Endothelial cell of umbilical vein (primary cell): ENCODE measurements at regions not wholly inside any gene's neighbourhood (a gene's known extent, or its start where the extent isn't known, plus 50 kb on each side); places are given as distances from the start of the nearest gene placed in this dataset.

Experiments used
- EZH2 ChIP-seq: IDR thresholded peaks from 2 replicates; pipeline ENCODE4 v1.6.1; 2012; ENCODE audit warnings: borderline replicate concordance, low read depth, mild to moderate bottlenecking, moderate library complexity, low read length, inconsistent platforms; ENCODE audit not compliant: severe bottlenecking
- POLR2A ChIP-seq: IDR thresholded peaks from 2 replicates; pipeline ENCODE4 v1.6.1; 2012; ENCODE audit warnings: low read depth, mild to moderate bottlenecking, control low read depth, low read length
- TF ChIP-seq, protein P1 (sequence below): IDR thresholded peaks from 2 replicates; pipeline ENCODE4 v1.6.1; 2011; ENCODE audit not compliant: insufficient read depth, insufficient read length

DNA sequence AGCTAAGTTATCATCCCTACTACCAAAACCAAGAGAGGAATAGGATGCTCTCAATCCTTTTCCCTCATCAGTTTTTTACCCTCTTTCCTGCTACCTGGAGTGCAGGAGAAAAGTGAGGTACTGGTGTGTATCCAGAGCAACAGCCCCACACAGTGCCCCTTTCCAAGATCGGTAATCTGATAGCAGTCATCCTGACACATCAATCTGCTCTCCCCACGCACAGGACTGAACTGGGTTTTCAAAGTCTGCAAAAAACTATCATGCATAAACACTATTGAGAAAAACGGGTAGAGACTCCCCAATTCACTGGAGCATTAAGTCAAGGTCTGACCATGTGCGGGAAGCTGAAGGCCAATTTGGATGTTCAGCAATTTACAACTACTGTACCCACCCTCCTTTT lies 284.8 kb downstream of the RBM26 start:
- TF ChIP-seq, protein P1, sequence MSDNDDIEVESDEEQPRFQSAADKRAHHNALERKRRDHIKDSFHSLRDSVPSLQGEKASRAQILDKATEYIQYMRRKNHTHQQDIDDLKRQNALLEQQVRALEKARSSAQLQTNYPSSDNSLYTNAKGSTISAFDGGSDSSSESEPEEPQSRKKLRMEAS = no peak
- TF ChIP-seq POLR2A (no peak), EZH2 (no peak)
